OCI-LY7 (cell line): ENCODE measurements at regions not wholly inside any gene's neighbourhood (a gene's known extent, or its start where the extent isn't known, plus 50 kb on each side); places are given as distances from the start of the nearest gene placed in this dataset.

ENCODE experiments used
- EZH2phosphoT487 ChIP-seq: fragments of 200-600 bp; sonication (generic); IDR thresholded peaks from 2 replicates; pipeline ENCODE4 v1.6.1; 2018; ENCODE audit warnings: low read depth, borderline replicate concordance, mild to moderate bottlenecking, mixed run types, antibody characterized with exemption, low read length, moderate library complexity, mixed read lengths
- TF ChIP-seq, protein P1 (sequence below): fragments of 200-600 bp; sonication (generic); conservative IDR thresholded peaks from 2 replicates; pipeline ENCODE4 v1.5.1; 2014; ENCODE audit warnings: mild to moderate bottlenecking, antibody characterized with exemption, low read length, moderate library complexity, mixed read lengths

DNA sequence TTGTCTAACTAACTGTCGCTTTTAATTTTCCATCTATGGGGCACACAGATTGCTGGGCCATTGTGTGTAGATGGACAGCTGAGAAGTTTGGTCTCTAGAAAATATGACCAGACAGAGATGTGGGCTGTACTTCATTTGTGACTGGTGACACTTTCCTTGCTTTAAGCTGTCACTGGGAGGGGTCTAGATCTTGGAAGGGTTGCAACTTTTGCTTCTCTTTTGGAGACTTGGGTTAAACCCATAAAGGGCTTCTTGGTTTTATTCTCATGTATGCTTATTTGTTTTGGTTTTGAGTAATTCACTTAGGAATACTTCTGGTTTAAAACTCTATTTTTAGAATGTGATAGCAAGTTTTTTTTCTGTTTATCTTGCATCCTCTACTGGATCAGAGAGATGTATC lies 80.2 kb downstream of the ETS2 start:
- TF ChIP-seq, protein P1, sequence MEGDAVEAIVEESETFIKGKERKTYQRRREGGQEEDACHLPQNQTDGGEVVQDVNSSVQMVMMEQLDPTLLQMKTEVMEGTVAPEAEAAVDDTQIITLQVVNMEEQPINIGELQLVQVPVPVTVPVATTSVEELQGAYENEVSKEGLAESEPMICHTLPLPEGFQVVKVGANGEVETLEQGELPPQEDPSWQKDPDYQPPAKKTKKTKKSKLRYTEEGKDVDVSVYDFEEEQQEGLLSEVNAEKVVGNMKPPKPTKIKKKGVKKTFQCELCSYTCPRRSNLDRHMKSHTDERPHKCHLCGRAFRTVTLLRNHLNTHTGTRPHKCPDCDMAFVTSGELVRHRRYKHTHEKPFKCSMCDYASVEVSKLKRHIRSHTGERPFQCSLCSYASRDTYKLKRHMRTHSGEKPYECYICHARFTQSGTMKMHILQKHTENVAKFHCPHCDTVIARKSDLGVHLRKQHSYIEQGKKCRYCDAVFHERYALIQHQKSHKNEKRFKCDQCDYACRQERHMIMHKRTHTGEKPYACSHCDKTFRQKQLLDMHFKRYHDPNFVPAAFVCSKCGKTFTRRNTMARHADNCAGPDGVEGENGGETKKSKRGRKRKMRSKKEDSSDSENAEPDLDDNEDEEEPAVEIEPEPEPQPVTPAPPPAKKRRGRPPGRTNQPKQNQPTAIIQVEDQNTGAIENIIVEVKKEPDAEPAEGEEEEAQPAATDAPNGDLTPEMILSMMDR, result no peak
- no peak for TF ChIP-seq EZH2phosphoT487
